ENCODE measurements at regions not wholly inside any gene's neighbourhood (a gene's known extent, or its start where the extent isn't known, plus 50 kb on each side); places are given as distances from the start of the nearest gene placed in this dataset.

DNA sequence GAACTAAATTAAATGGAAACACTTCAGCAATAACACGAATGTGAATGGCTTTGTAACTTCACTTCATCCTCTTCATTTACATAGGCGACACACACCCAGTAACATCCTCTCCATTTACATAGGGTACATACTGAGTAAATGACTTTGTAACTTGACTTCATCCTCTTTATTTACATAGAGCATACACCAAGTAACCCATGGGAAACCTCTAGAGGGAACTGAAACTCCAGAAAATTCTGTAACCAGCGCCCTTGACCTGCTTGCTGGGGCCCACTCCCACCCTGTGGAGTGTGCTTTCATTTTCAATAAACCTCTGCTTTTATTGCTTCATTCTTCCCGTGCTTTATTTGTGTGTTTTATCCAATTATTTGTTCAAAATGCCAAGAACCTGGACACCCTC, 81.6 kb upstream of the OPRM1 start:
- H3K9ac ChIP-seq (ENCODE audit: control insufficient read depth, extremely low read depth, insufficient read depth, low read length) = no peak overlapping the region
- dilution Hi-C loops (cut with MboI; ENCODE audit: extremely low pct_ligation_motif_present, low sequenced_read_pairs) = no loop called here
- no peak overlapping the region for H3K27ac ChIP-seq (ENCODE audit: control insufficient read depth, insufficient read depth, low read length)
- no peaks in the 10 kb centered on the region for H3K9me3 ChIP-seq (ENCODE audit: control insufficient read depth, low read depth, low read length)
- H3K79me2 ChIP-seq (ENCODE audit: control insufficient read depth, insufficient read depth, low read length) = no peaks in the 10 kb centered on the region
- no peaks in the 10 kb centered on the region for H3K4me1 ChIP-seq (ENCODE audit: control insufficient read depth, extremely low read depth, insufficient read depth, low read length)
- DNase-seq (ENCODE audit: low read depth, low spot score) (no peak), FAIRE-seq (no peak)
- TF ChIP-seq, protein P1, sequence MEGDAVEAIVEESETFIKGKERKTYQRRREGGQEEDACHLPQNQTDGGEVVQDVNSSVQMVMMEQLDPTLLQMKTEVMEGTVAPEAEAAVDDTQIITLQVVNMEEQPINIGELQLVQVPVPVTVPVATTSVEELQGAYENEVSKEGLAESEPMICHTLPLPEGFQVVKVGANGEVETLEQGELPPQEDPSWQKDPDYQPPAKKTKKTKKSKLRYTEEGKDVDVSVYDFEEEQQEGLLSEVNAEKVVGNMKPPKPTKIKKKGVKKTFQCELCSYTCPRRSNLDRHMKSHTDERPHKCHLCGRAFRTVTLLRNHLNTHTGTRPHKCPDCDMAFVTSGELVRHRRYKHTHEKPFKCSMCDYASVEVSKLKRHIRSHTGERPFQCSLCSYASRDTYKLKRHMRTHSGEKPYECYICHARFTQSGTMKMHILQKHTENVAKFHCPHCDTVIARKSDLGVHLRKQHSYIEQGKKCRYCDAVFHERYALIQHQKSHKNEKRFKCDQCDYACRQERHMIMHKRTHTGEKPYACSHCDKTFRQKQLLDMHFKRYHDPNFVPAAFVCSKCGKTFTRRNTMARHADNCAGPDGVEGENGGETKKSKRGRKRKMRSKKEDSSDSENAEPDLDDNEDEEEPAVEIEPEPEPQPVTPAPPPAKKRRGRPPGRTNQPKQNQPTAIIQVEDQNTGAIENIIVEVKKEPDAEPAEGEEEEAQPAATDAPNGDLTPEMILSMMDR (optimal IDR thresholded peaks at IDR 0.05 in 1 of 3, IDR thresholded peaks at IDR 0.05 in 1 of 3, conservative IDR thresholded peaks at IDR 0.05 in 1 of 3; ENCODE audit: extremely low read depth in 1 of 3, insufficient read depth in 2 of 3, low read length in 3 of 3) = no peak
- no peak for TF ChIP-seq EZH2 (IDR thresholded peaks at IDR 0.05; ENCODE audit: low read length)
- H4K20me1 ChIP-seq (ENCODE audit: control insufficient read depth, extremely low read depth, insufficient read depth, low read length) = no peaks in the 10 kb centered on the region
- H3K4me2 ChIP-seq (ENCODE audit: control insufficient read depth, extremely low read depth, insufficient read depth, low read depth, low read length) = no peak overlapping the region
- no peak overlapping the region for H2AFZ ChIP-seq (ENCODE audit: control insufficient read depth, low read length)
- no peaks in the 10 kb centered on the region for H3K9me1 ChIP-seq (ENCODE audit: control insufficient read depth, extremely low read depth, insufficient read depth, low read length)
- H3K36me3 ChIP-seq (ENCODE audit: control insufficient read depth in 2 of 2, extremely low read depth in 1 of 2, insufficient read depth in 2 of 2, low read length in 2 of 2) = no peaks in the 10 kb centered on the region
- H3K4me3 ChIP-seq (ENCODE audit: control insufficient read depth in 2 of 3, extremely low read depth in 1 of 3, insufficient read depth in 2 of 3, low read depth in 1 of 3, low read length in 3 of 3) = no peak overlapping the region
- H3K27me3 ChIP-seq (ENCODE audit: control insufficient read depth, extremely low read depth, insufficient read depth, low read length) = no peaks in the 10 kb centered on the region

DNA sequence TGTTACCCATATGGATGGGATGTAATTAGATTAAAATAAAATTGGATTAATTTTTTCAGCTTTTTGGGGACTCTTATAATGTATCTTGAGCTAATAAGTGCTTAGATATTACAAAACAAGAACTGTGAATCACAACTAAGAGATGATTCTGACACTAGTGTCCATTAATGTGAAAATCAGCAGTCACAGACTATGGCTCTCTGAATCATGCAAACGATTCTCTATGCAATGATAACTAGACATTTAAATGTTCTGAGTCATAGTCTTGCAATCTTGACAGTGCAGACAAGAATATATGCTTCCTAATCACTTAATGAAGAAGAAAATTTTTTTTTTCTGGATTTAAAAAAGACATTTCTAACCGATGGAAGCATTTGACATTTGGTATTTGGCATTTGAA, 82.2 kb upstream of the OPRM1 start:
- no peak overlapping the region for H2AFZ ChIP-seq (ENCODE audit: control insufficient read depth, low read length)
- H3K9ac ChIP-seq (ENCODE audit: control insufficient read depth, extremely low read depth, insufficient read depth, low read length) = no peak overlapping the region
- no peak overlapping the region for H3K27ac ChIP-seq (ENCODE audit: control insufficient read depth, insufficient read depth, low read length)
- H4K20me1 ChIP-seq (ENCODE audit: control insufficient read depth, extremely low read depth, insufficient read depth, low read length) = no peaks in the 10 kb centered on the region
- H3K79me2 ChIP-seq (ENCODE audit: control insufficient read depth, insufficient read depth, low read length) = no peaks in the 10 kb centered on the region
- TF ChIP-seq, protein P1 (optimal IDR thresholded peaks at IDR 0.05 in 1 of 3, IDR thresholded peaks at IDR 0.05 in 1 of 3, conservative IDR thresholded peaks at IDR 0.05 in 1 of 3; ENCODE audit: extremely low read depth in 1 of 3, insufficient read depth in 2 of 3, low read length in 3 of 3) = no peak
- no peak for TF ChIP-seq EZH2 (IDR thresholded peaks at IDR 0.05; ENCODE audit: low read length)
- FAIRE-seq = no peak
- no peaks in the 10 kb centered on the region for H3K9me3 ChIP-seq (ENCODE audit: control insufficient read depth, low read depth, low read length)
- H3K36me3 ChIP-seq (ENCODE audit: control insufficient read depth in 2 of 2, extremely low read depth in 1 of 2, insufficient read depth in 2 of 2, low read length in 2 of 2) = no peaks in the 10 kb centered on the region
- H3K9me1 ChIP-seq (ENCODE audit: control insufficient read depth, extremely low read depth, insufficient read depth, low read length) = no peaks in the 10 kb centered on the region
- dilution Hi-C loops (cut with MboI; ENCODE audit: extremely low pct_ligation_motif_present, low sequenced_read_pairs) = no loop called here
- no peak overlapping the region for H3K4me3 ChIP-seq (ENCODE audit: control insufficient read depth in 2 of 3, extremely low read depth in 1 of 3, insufficient read depth in 2 of 3, low read depth in 1 of 3, low read length in 3 of 3)
- no peak for DNase-seq (ENCODE audit: low read depth, low spot score)
- no peaks in the 10 kb centered on the region for H3K4me1 ChIP-seq (ENCODE audit: control insufficient read depth, extremely low read depth, insufficient read depth, low read length)
- no peaks in the 10 kb centered on the region for H3K27me3 ChIP-seq (ENCODE audit: control insufficient read depth, extremely low read depth, insufficient read depth, low read length)
- no peak overlapping the region for H3K4me2 ChIP-seq (ENCODE audit: control insufficient read depth, extremely low read depth, insufficient read depth, low read depth, low read length)

Measured in keratinocyte (primary cell).